HUES6 (cell line): ENCODE measurements at regions not wholly inside any gene's neighbourhood (a gene's known extent, or its start where the extent isn't known, plus 50 kb on each side); places are given as distances from the start of the nearest gene placed in this dataset.

ENCODE experiments used
- H3K27ac ChIP-seq: 2 replicates; pipeline ENCODE4 v1.7.0; 2013; ENCODE audit warnings: low read depth, mild to moderate bottlenecking, low read length, inconsistent platforms
- H3K27me3 ChIP-seq: 2 replicates; pipeline ENCODE4 v1.6.1; 2013; ENCODE audit warnings: low read length; ENCODE audit not compliant: control insufficient read depth, insufficient read depth
- H3K36me3 ChIP-seq: 2 replicates; pipeline ENCODE4 v1.6.1; 2013; ENCODE audit warnings: low read length; ENCODE audit not compliant: control insufficient read depth, insufficient read depth
- H3K4me1 ChIP-seq: 2 replicates; pipeline ENCODE4 v1.6.1; 2013; ENCODE audit warnings: low read length; ENCODE audit not compliant: control insufficient read depth, insufficient read depth
- H3K4me3 ChIP-seq: 2 replicates; pipeline ENCODE4 v1.5.1; 2013; ENCODE audit warnings: low read depth, low read length
- H3K9ac ChIP-seq: one replicate; pipeline ENCODE4 v1.6.1; 2013; ENCODE audit warnings: mild to moderate bottlenecking, low read length
- H3K9me3 ChIP-seq: 2 replicates; pipeline ENCODE4 v1.6.1; 2013; ENCODE audit warnings: low read depth, low read length; ENCODE audit not compliant: control insufficient read depth, insufficient read depth

DNA sequence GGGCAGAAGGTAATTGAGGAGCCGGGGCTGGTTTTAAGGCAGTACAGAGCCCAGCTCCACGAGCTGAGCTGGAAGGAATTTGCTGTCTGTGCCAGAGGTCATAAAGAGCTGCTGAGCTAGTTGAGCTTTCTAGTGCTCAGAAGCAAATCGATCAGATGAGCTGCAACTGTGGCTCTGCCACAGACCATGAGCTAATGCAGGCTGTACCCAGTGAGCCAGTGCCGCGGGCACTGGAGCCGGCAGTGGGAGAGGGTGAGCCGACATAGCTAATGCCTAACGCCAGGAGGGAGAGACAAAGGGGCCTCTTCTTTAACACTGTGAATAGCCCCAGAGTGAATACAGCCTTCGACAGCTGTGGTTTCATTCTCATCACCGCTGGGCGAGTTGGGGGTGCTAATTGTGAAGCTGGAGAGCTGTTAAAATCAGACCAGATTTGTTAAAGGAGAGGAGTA is 410.1 kb upstream of the TCF4 start:
- H3K4me3 ChIP-seq, result no peak overlapping the region
- H3K27ac ChIP-seq, result no peak overlapping the region
- no peaks in the 10 kb centered on the region for H3K9me3 ChIP-seq
- no peak overlapping the region for H3K9ac ChIP-seq
- H3K4me1 ChIP-seq, result peaks cover 28% of the 10 kb centered on the region
- no peaks in the 10 kb centered on the region for H3K27me3 ChIP-seq
- H3K36me3 ChIP-seq, result no peaks in the 10 kb centered on the region

GRCh38 chr18:55997151-55997561 is 409.2 kb upstream of the TCF4 start:
- H3K36me3 ChIP-seq, result no peaks in the 10 kb centered on the region
- no peak overlapping the region for H3K27ac ChIP-seq
- H3K9me3 ChIP-seq, result no peaks in the 10 kb centered on the region
- peaks cover 26% of the 10 kb centered on the region for H3K4me1 ChIP-seq
- no peaks in the 10 kb centered on the region for H3K27me3 ChIP-seq
- no peak overlapping the region for H3K4me3 ChIP-seq
- no peak overlapping the region for H3K9ac ChIP-seq

DNA sequence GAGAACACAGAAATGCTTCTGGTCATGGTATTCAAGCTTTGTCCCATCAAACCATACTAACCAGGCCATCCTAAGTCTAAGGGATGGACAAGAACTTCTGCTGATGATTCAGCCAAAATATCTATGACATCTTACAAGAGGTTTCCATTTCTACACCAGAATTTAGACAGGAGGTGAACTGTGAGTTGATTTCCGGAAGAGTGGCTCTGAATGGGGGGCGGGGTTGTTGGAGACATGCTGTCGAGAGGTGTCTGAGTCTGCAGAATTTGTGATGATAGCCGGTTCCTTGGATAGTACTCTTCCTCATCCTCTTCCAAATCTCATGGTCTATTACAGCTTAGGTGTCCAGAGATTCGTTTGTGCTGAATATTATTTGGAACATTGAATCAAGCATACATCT is 408.7 kb upstream of the TCF4 start:
- Histone ChIP-seq H3K9me3 (no peaks in the 10 kb centered on the region), H3K4me1 (peaks cover 26% of the 10 kb centered on the region), H3K36me3 (no peaks in the 10 kb centered on the region), H3K4me3 (no peak overlapping the region), H3K27ac (no peak overlapping the region), H3K27me3 (no peaks in the 10 kb centered on the region), H3K9ac (no peak overlapping the region)

DNA sequence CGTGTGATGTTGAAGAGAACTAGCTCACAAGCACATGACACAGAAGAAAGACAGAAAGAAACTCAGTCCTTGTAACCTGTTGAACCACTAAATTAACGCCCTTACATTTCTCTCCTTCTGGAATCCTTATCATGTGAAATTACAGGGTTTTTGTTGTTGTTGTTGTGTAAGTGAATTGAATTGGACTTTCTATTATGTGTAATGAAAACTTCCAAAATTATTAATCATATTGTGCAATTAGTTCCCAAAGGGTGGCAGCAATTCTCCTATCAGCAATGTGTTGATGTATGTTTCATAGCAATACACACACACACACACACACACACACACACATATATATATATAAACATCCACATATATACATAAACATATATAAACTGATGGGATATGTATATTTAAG is 402.2 kb upstream of the TCF4 start:
- Histone ChIP-seq H3K36me3 (no peaks in the 10 kb centered on the region), H3K27me3 (no peaks in the 10 kb centered on the region), H3K27ac (no peak overlapping the region), H3K4me1 (no peaks in the 10 kb centered on the region), H3K4me3 (no peak overlapping the region), H3K9me3 (0 out of 2 replicates have a peak, but pooled peaks cover 2% of the 10 kb centered on the region), H3K9ac (no peak overlapping the region)

- no peaks in the 10 kb centered on the region for H3K4me1 ChIP-seq
- H3K27me3 ChIP-seq, result no peaks in the 10 kb centered on the region
- no peak overlapping the region for H3K27ac ChIP-seq
- H3K9ac ChIP-seq, result no peak overlapping the region
- no peaks in the 10 kb centered on the region for H3K36me3 ChIP-seq
- H3K9me3 ChIP-seq, result peaks cover 7% of the 10 kb centered on the region; the same call in 1 of the 2 replicates
- H3K4me3 ChIP-seq, result no peak overlapping the region
These were observed 400.5 kb upstream of the TCF4 start for GRCh38 chr18:55988537-55988936.

- Histone ChIP-seq H3K4me3 (no peak overlapping the region), H3K4me1 (peaks cover 4% of the 10 kb centered on the region), H3K9ac (no peak overlapping the region), H3K9me3 (peaks cover 7% of the 10 kb centered on the region; the same call in 1 of the 2 replicates), H3K27me3 (no peaks in the 10 kb centered on the region), H3K36me3 (no peaks in the 10 kb centered on the region), H3K27ac (no peak overlapping the region)
These were observed 395.4 kb upstream of the TCF4 start for GRCh38 chr18:55983433-55983832.

DNA sequence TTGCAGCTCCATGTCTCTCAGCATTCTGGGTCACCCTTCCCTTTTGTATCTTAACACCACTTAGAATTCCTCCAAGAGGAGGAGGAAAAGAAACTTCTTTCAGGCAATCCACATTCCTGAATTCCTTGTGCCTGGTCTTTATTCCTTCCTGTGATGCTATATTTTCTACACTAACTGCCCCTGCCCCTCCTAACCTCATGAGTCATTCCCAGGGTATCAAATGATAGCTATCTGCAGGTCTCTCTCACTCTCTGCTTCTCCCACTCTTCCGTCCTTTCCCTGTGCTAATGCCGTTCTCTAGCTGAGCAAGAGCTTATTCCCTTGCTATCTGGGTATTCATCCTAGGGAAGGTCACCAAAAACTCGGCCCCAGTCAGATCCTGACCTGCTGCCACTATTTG is 395.0 kb upstream of the TCF4 start:
- H3K4me3 ChIP-seq, result no peak overlapping the region
- H3K27ac ChIP-seq, result no peak overlapping the region
- no peak overlapping the region for H3K9ac ChIP-seq
- H3K4me1 ChIP-seq, result peaks cover 4% of the 10 kb centered on the region
- H3K36me3 ChIP-seq, result no peaks in the 10 kb centered on the region
- H3K9me3 ChIP-seq, result peaks cover 7% of the 10 kb centered on the region; the same call in 1 of the 2 replicates
- H3K27me3 ChIP-seq, result no peaks in the 10 kb centered on the region

DNA sequence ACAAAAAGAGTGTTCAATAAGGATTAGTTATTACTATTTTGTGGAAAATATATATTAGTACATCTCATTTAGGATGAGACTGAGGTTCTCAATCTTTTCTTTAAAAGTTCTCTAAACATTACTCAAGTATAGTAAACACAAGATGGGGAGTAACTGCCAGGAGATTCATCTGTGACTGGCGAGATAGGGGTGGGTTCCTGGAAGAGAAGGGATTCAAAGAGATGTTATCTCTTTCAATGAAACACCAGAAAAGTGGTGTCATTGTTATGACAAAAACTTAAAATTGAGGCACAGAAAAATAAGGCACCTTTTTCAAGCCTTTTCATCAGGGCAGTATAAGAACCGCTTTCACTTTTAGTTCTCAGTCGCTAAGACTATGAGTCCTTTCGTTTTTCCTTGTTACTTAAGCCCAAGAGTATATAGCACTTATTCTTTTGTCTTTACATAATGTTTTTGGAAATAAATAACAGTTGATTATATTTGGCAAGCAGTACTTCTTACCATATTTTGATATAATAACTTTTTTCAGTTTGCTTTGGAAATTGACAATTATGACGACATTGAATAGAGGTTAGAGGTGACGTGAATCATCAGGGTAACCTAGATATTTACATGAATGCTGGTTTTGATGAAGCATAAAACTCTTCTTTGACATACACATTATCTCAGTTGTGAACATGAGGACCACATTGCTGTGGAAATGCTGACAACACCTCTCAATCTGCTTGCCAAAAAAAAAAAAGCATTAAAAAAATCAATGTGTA is 393.9 kb upstream of the TCF4 start:
- peaks cover 4% of the 10 kb centered on the region for H3K4me1 ChIP-seq
- H3K4me3 ChIP-seq, result no peak overlapping the region
- no peak overlapping the region for H3K27ac ChIP-seq
- H3K9me3 ChIP-seq, result peaks cover 7% of the 10 kb centered on the region; the same call in 1 of the 2 replicates
- H3K9ac ChIP-seq, result no peak overlapping the region
- H3K36me3 ChIP-seq, result no peaks in the 10 kb centered on the region
- H3K27me3 ChIP-seq, result no peaks in the 10 kb centered on the region

- Histone ChIP-seq H3K27ac (no peak overlapping the region), H3K4me3 (no peak overlapping the region), H3K9ac (no peak overlapping the region), H3K36me3 (no peaks in the 10 kb centered on the region), H3K27me3 (no peaks in the 10 kb centered on the region), H3K4me1 (no peaks in the 10 kb centered on the region), H3K9me3 (no peaks in the 10 kb centered on the region)
These were observed 386.5 kb upstream of the TCF4 start for GRCh38 chr18:55974521-55974920.

DNA sequence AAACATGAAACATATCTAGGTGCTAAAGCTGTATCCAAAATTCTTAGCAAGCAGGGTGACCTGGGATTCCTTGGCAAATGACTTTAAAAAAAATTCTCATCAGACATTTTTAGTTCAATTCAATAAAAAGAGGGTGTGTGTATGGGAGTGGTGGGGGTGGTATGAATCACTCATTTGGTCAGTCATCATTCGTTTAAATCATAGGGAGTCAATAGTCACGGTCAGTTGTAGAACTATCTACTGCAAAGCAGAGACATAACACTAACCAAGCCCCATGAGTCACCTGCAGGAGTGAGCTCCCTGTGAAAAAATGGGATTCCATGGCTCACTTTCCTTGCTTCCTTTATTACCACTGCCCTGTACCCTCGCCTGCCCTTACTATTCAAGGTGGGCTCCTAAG is 380.6 kb upstream of the TCF4 start:
- no peak overlapping the region for H3K9ac ChIP-seq
- no peak overlapping the region for H3K4me3 ChIP-seq
- H3K27ac ChIP-seq, result no peak overlapping the region

DNA sequence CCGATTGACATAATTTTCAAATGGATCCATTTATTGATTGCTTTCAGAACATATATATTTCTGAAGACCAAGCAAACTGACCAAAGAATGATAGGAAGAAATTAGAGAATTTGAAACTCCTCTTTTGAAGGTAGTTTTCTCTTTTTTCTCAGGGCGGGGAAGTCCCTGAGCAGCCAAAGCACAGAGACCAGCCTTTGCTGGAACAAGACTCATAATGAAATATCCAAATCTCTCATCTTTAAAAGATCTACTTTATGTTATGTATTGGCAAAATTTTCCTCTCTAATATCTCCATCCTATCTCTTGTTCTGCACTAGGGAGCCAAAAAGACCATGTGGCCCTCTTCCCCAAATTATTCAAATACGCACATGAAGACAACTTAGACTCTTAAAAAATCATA is 379.0 kb upstream of the TCF4 start:
- no peak overlapping the region for H3K4me3 ChIP-seq
- no peaks in the 10 kb centered on the region for H3K27me3 ChIP-seq
- H3K9me3 ChIP-seq, result no peaks in the 10 kb centered on the region
- peaks cover 11% of the 10 kb centered on the region; the same call in 1 of the 2 replicates for H3K4me1 ChIP-seq
- H3K9ac ChIP-seq, result no peak overlapping the region
- no peak overlapping the region for H3K27ac ChIP-seq
- no peaks in the 10 kb centered on the region for H3K36me3 ChIP-seq

More for the DNA sequence above, 380.6 kb upstream of the TCF4 start:
- no peaks in the 10 kb centered on the region for H3K27me3 ChIP-seq
- H3K9me3 ChIP-seq, result no peaks in the 10 kb centered on the region
- H3K4me1 ChIP-seq, result peaks cover 7% of the 10 kb centered on the region; the same call in 1 of the 2 replicates
- H3K36me3 ChIP-seq, result no peaks in the 10 kb centered on the region
